ENCODE measurements at regions not wholly inside any gene's neighbourhood (a gene's known extent, or its start where the extent isn't known, plus 50 kb on each side); places are given as distances from the start of the nearest gene placed in this dataset.

DNA sequence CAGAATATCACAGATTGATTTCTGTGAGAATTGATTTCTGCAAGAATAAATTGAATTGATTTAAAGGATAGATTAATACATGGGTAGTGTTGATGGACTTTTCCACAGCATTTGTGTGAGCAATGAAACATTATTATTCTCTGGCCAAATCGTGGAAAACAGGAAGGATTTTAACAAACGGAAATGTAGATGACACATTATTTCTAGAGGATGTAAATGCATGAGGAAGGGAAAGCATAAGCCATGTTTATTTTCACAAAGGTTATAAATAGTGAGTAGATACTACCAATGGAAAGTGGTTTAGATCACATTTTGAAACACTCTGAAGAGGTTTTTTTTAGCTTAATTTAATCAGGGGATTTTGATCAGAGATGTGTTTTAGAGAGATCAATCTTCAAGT is 1534.6 kb upstream of the MIR17HG start:
- TF ChIP-seq, protein P1, sequence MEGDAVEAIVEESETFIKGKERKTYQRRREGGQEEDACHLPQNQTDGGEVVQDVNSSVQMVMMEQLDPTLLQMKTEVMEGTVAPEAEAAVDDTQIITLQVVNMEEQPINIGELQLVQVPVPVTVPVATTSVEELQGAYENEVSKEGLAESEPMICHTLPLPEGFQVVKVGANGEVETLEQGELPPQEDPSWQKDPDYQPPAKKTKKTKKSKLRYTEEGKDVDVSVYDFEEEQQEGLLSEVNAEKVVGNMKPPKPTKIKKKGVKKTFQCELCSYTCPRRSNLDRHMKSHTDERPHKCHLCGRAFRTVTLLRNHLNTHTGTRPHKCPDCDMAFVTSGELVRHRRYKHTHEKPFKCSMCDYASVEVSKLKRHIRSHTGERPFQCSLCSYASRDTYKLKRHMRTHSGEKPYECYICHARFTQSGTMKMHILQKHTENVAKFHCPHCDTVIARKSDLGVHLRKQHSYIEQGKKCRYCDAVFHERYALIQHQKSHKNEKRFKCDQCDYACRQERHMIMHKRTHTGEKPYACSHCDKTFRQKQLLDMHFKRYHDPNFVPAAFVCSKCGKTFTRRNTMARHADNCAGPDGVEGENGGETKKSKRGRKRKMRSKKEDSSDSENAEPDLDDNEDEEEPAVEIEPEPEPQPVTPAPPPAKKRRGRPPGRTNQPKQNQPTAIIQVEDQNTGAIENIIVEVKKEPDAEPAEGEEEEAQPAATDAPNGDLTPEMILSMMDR (IDR thresholded peaks at IDR 0.05) = no peak
- TF ChIP-seq POLR2A (IDR thresholded peaks at IDR 0.05) (no peak), EP300 (IDR thresholded peaks at IDR 0.05) (no peak)

All from ovary (tissue), 3 donors.